ENCODE measurements at regions not wholly inside any gene's neighbourhood (a gene's known extent, or its start where the extent isn't known, plus 50 kb on each side); places are given as distances from the start of the nearest gene placed in this dataset.
"Not testable (repeated sequence)": the region's sequence is repeated elsewhere in the genome, so short reads cannot be mapped to it uniquely, and the experiment has no call there.

- DNase-seq, result not testable (repeated sequence)
Measured at GRCh38 chr5:20759459-20759858, 771.5 kb upstream of the CDH18 start.

GRCh38 chr5:20752179-20752578 is 764.2 kb upstream of the CDH18 start:
- DNase-seq, result not testable (repeated sequence)

- not testable (repeated sequence) for DNase-seq
Measured at GRCh38 chr5:20735715-20736114, 747.7 kb upstream of the CDH18 start.

- DNase-seq, result not testable (repeated sequence)
Measured at GRCh38 chr5:20732223-20732622, 744.2 kb upstream of the CDH18 start.

GRCh38 chr5:20721286-20721685 is 733.3 kb upstream of the CDH18 start:
- not testable (repeated sequence) for DNase-seq

- DNase-seq, result not testable (repeated sequence)
Measured at GRCh38 chr5:20711520-20712155, 723.6 kb upstream of the CDH18 start.

GRCh38 chr5:20707634-20708033 is 719.6 kb upstream of the CDH18 start:
- not testable (repeated sequence) for DNase-seq

GRCh38 chr5:20694121-20694520 is 706.1 kb upstream of the CDH18 start:
- no peak for DNase-seq

GRCh38 chr5:20692913-20693312 is 704.9 kb upstream of the CDH18 start:
- no peak for DNase-seq

GRCh38 chr5:20683241-20683940 is 695.4 kb upstream of the CDH18 start:
- no peak for DNase-seq

- DNase-seq, result no peak
Measured at GRCh38 chr5:20680718-20681302, 692.8 kb upstream of the CDH18 start.

GRCh38 chr5:20678814-20679298 is 690.9 kb upstream of the CDH18 start:
- DNase-seq, result no peak

GRCh38 chr5:20678386-20678785 is 690.4 kb upstream of the CDH18 start:
- no peak for DNase-seq

GRCh38 chr5:20660588-20660987 is 672.6 kb upstream of the CDH18 start:
- no peak for DNase-seq

GRCh38 chr5:20656262-20656661 is 668.3 kb upstream of the CDH18 start:
- DNase-seq, result no peak

GRCh38 chr5:20655211-20655610 is 667.2 kb upstream of the CDH18 start:
- DNase-seq, result no peak

GRCh38 chr5:20654746-20655145 is 666.7 kb upstream of the CDH18 start:
- DNase-seq, result no peak

GRCh38 chr5:20654033-20654432 is 666.0 kb upstream of the CDH18 start:
- DNase-seq, result no peak

- no peak for DNase-seq
Measured at GRCh38 chr5:20649966-20650365, 662.0 kb upstream of the CDH18 start.

GRCh38 chr5:20648981-20649380 is 661.0 kb upstream of the CDH18 start:
- no peak for DNase-seq

- no peak for DNase-seq
Measured at GRCh38 chr5:20636686-20637085, 648.7 kb upstream of the CDH18 start.

GRCh38 chr5:20619591-20619990 is 631.6 kb upstream of the CDH18 start:
- no peak for DNase-seq

- DNase-seq, result no peak
Measured at GRCh38 chr5:20618340-20618739, 630.3 kb upstream of the CDH18 start.

- DNase-seq, result no peak
Measured at GRCh38 chr5:20617841-20618240, 629.8 kb upstream of the CDH18 start.
